ENCODE measurements at regions not wholly inside any gene's neighbourhood (a gene's known extent, or its start where the extent isn't known, plus 50 kb on each side); places are given as distances from the start of the nearest gene placed in this dataset.

GRCh38 chr3:74664606-74665005, 50.1 kb upstream of the CNTN3 start:
- H3K36me3 Mint-ChIP-seq (ENCODE audit: low read depth) = no peaks in the 10 kb centered on the region
- peaks cover 8% of the 10 kb centered on the region for H3K27me3 Mint-ChIP-seq (ENCODE audit: low read depth)
- no peaks in the 10 kb centered on the region for H3K4me1 Mint-ChIP-seq
- DNase-seq (ENCODE audit: low read depth, low spot score) = no peak
- no peak overlapping the region for H3K4me3 Mint-ChIP-seq
- H3K9me3 Mint-ChIP-seq = peaks cover 8% of the 10 kb centered on the region
- TF ChIP-seq CTCF (conservative IDR thresholded peaks at IDR 0.05) = no peak
- H3K27ac Mint-ChIP-seq (ENCODE audit: unreplicated experiment) = no peak overlapping the region
